HG03060 (cell line): ENCODE measurements at regions not wholly inside any gene's neighbourhood (a gene's known extent, or its start where the extent isn't known, plus 50 kb on each side); places are given as distances from the start of the nearest gene placed in this dataset.

Source experiments
- ATAC-seq: cut with Tn5 transposase; IDR thresholded peaks from one replicate; pipeline ENCODE4 v1.9.1; 2021; ENCODE audit warnings: low read depth, moderate number of reproducible peaks; ENCODE audit not compliant: unreplicated experiment

- ATAC-seq: no peak
Observed at GRCh38 chr5:114311281-114311680, 50.6 kb upstream of the KCNN2 start.

- no peak for ATAC-seq
Observed at GRCh38 chr5:114311968-114312367, 49.9 kb upstream of the KCNN2 start.
